Heart left ventricle (tissue), 13 donors: ENCODE measurements at regions not wholly inside any gene's neighbourhood (a gene's known extent, or its start where the extent isn't known, plus 50 kb on each side); places are given as distances from the start of the nearest gene placed in this dataset.

ENCODE experiments used
- CTCF ChIP-seq, 12 donors: fragments of 200-600 bp; sonication (generic) in 4 of 12; IDR thresholded peaks; one replicate each; pipeline versions ENCODE4 v1.5.0 to v1.8.0; 2018 to 2022; ENCODE audit warnings: antibody characterized with exemption in 12 of 12, mild to moderate bottlenecking in 5 of 12
- POLR2A ChIP-seq, 2 donors: fragments of 450-650 bp; IDR thresholded peaks; one replicate each; pipeline ENCODE4 v1.6.1; 2017; ENCODE audit warnings: antibody characterized with exemption in 2 of 2, mild to moderate bottlenecking in 2 of 2, moderate library complexity in 2 of 2
- donor health status: ischemic (EF 13 %, LVEDD 7.1; RV severe dilation, severe dysfunction).
- donor health status: DM: no; HTN: yes; CAD: no.
- donor health status: DM: no; HTN: no; CAD: no.
- donor health status: ischemic (EF 25% LVEDD 6.9; RV normal size, moderate dysfunction).
- donor health status: ischemic (EF 25% LVEDD 5.7; RV mildly dilated, moderate dysfunction).
- donor health status: ischemic (EF 35%, LVEDD 5.7; RV mildly dilated, moderate dysfunction).
- donor health status: nonischemic (EF 11% LVEDD 7.7; RV severe dilation, severe dysfunction).
- donor health status: DM: yes; HTN: yes; CAD: no.
- donor health status: PGD.
- donor health status: ischemic (EF 29% LVEDD 5.4; RV normal size, mild dysfunction).
- donor health status: nonischemic (EF 23%, LVEDD 6.1; RV moderate dilation, normal function).

DNA sequence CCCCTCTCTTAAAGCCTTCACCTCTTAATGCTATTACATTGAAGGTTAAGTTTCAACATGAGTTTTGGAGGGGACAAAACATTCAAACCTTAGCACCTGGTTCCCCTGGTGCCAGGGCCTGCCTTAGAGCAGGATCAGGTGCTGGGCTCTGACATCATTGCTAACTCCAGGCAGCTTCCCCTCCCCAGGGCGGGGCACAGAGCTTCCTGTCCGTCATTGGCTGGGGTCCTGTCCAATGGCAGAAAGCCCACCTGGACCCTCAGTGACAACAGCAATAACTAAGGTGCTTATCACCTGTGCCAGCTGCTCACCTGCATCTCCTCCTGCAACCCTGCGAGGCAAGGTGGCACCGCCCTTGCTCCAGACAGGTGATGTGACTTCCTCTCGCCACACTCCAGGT lies 177.4 kb downstream of the NSG2 start:
- no peak for TF ChIP-seq CTCF (IDR thresholded peaks at IDR 0.05)
- no peak for TF ChIP-seq POLR2A (IDR thresholded peaks at IDR 0.05)
